IPS DF 4.7 (cell line): ENCODE measurements at regions not wholly inside any gene's neighbourhood (a gene's known extent, or its start where the extent isn't known, plus 50 kb on each side); places are given as distances from the start of the nearest gene placed in this dataset.

ENCODE experiments used
- DNase-seq: peaks from one replicate; pipeline ENCODE4 v3.0.0-alpha.2; 2013; ENCODE audit warnings: low spot score; ENCODE audit errors: extremely low read depth

GRCh38 chr1:87612956-87613355 lies 284.3 kb downstream of the LMO4 start:
- DNase-seq: no peak

- DNase-seq: no peak
These were observed 286.8 kb downstream of the LMO4 start for GRCh38 chr1:87615491-87615890.

- DNase-seq: no peak
These were observed 287.2 kb downstream of the LMO4 start for GRCh38 chr1:87615901-87616300.

GRCh38 chr1:87620807-87621206 lies 292.1 kb downstream of the LMO4 start:
- no peak for DNase-seq

GRCh38 chr1:87629673-87630072 lies 301.0 kb downstream of the LMO4 start:
- DNase-seq: no peak

- DNase-seq: no peak
These were observed 303.6 kb downstream of the LMO4 start for GRCh38 chr1:87632232-87632631.

- no peak for DNase-seq
These were observed 307.7 kb downstream of the LMO4 start for GRCh38 chr1:87636198-87636892.

GRCh38 chr1:87638636-87639035 lies 310.0 kb downstream of the LMO4 start:
- no peak for DNase-seq

GRCh38 chr1:87641996-87642395 lies 313.3 kb downstream of the LMO4 start:
- DNase-seq: no peak

- no peak for DNase-seq
These were observed 314.0 kb downstream of the LMO4 start for GRCh38 chr1:87642581-87643221.

- DNase-seq: no peak
These were observed 315.4 kb downstream of the LMO4 start for GRCh38 chr1:87644033-87644578.

GRCh38 chr1:87644579-87645190 lies 316.0 kb downstream of the LMO4 start:
- no peak for DNase-seq

- DNase-seq: no peak
These were observed 318.9 kb downstream of the LMO4 start for GRCh38 chr1:87647430-87648177.

- DNase-seq: no peak
These were observed 319.8 kb downstream of the LMO4 start for GRCh38 chr1:87648323-87649119.

GRCh38 chr1:87650306-87650705 lies 321.6 kb downstream of the LMO4 start:
- no peak for DNase-seq

- DNase-seq: no peak
These were observed 323.5 kb downstream of the LMO4 start for GRCh38 chr1:87652176-87652575.

- no peak for DNase-seq
These were observed 336.5 kb downstream of the LMO4 start for GRCh38 chr1:87665151-87665550.

- DNase-seq: no peak
These were observed 338.0 kb downstream of the LMO4 start for GRCh38 chr1:87666681-87667080.

GRCh38 chr1:87669674-87670073 lies 341.0 kb downstream of the LMO4 start:
- no peak for DNase-seq

- no peak for DNase-seq
These were observed 344.6 kb downstream of the LMO4 start for GRCh38 chr1:87673309-87673708.

- no peak for DNase-seq
These were observed 345.1 kb downstream of the LMO4 start for GRCh38 chr1:87673748-87674147.
